GM23338 (cell line): ENCODE measurements at regions not wholly inside any gene's neighbourhood (a gene's known extent, or its start where the extent isn't known, plus 50 kb on each side); places are given as distances from the start of the nearest gene placed in this dataset.

Source experiments
- ATAC-seq: fragments of 200-7000 bp; cut with Tn5 transposase; 3 replicates; pipeline ENCODE4 v1.9.1; 2020
- DNase-seq: peaks from one replicate; pipeline ENCODE4 v3.0.0-alpha.2; 2015; ENCODE audit warnings: low spot score
- H2AFZ ChIP-seq: fragments of 200-600 bp; sonication (generic); 2 replicates; pipeline ENCODE4 v1.8.0; 2016; ENCODE audit warnings: antibody characterized with exemption, mild to moderate bottlenecking, moderate library complexity
- H3F3A ChIP-seq: fragments of 200-600 bp; sonication (generic); replicated peaks from 2 replicates; pipeline ENCODE4 v1.8.0; 2017; ENCODE audit warnings: antibody characterized with exemption, mixed run types, low read depth
- H3K27ac ChIP-seq: fragments of 200-600 bp; sonication (generic); 2 replicates; pipeline ENCODE4 v1.6.1; 2016; ENCODE audit warnings: low read depth
- H3K27me3 ChIP-seq: fragments of 200-600 bp; sonication (generic); 2 replicates; pipeline ENCODE4 v1.8.0; 2016; ENCODE audit warnings: mild to moderate bottlenecking, mixed run types, moderate library complexity; ENCODE audit not compliant: insufficient read depth
- H3K36me3 ChIP-seq: fragments of 200-600 bp; sonication (generic); 2 replicates; pipeline ENCODE4 v1.8.0; 2016; ENCODE audit warnings: mild to moderate bottlenecking; ENCODE audit not compliant: insufficient read depth
- H3K4me1 ChIP-seq: fragments of 200-600 bp; sonication (generic); 2 replicates; pipeline ENCODE4 v1.8.0; 2016; ENCODE audit warnings: mild to moderate bottlenecking, moderate library complexity; ENCODE audit not compliant: insufficient read depth
- H3K4me2 ChIP-seq: fragments of 200-600 bp; sonication (generic); 2 replicates; pipeline ENCODE4 v1.7.1; 2017; ENCODE audit warnings: mixed run types
- H3K4me3 ChIP-seq: fragments of 200-600 bp; sonication (generic); 2 replicates; pipeline ENCODE4 v1.6.1; 2016; ENCODE audit warnings: mixed run types
- H3K79me2 ChIP-seq: fragments of 200-600 bp; sonication (generic); replicated peaks from 2 replicates; pipeline ENCODE4 v1.8.0; 2017; ENCODE audit warnings: mild to moderate bottlenecking; ENCODE audit not compliant: insufficient read depth
- H3K9me2 ChIP-seq: fragments of 200-600 bp; sonication (generic); 2 replicates; pipeline ENCODE4 v1.8.0; 2017; ENCODE audit not compliant: insufficient read depth
- H4K20me1 ChIP-seq: fragments of 200-600 bp; sonication (generic); replicated peaks from 2 replicates; pipeline ENCODE4 v1.8.0; 2017; ENCODE audit warnings: mild to moderate bottlenecking; ENCODE audit not compliant: insufficient read depth
- H3K27ac Mint-ChIP-seq: 2 replicates; pipeline ENCODE4 v1.8.0; 2020; ENCODE audit warnings: inconsistent platforms, mild to moderate bottlenecking, moderate library complexity, mixed read lengths
- H3K27me3 Mint-ChIP-seq: 3 replicates; pipeline ENCODE4 v1.8.0; 2022; ENCODE audit warnings: low read depth, mild to moderate bottlenecking, moderate library complexity, mixed read lengths, inconsistent platforms; ENCODE audit not compliant: insufficient read depth, poor library complexity
- H3K36me3 Mint-ChIP-seq: 3 replicates; pipeline ENCODE4 v1.8.0; 2021; ENCODE audit warnings: low read depth, mild to moderate bottlenecking, inconsistent platforms, moderate library complexity, mixed read lengths
- H3K4me1 Mint-ChIP-seq: 3 replicates; pipeline ENCODE4 v1.8.0; 2020; ENCODE audit warnings: mild to moderate bottlenecking, inconsistent platforms, mixed read lengths
- H3K4me3 Mint-ChIP-seq: 3 replicates; pipeline ENCODE4 v1.8.0; 2021; ENCODE audit warnings: moderate library complexity, mild to moderate bottlenecking, inconsistent platforms, mixed read lengths
- H3K9me3 Mint-ChIP-seq: 3 replicates; pipeline ENCODE4 v1.8.0; 2020; ENCODE audit warnings: moderate library complexity, mild to moderate bottlenecking, inconsistent platforms, mixed read lengths
- CREB1 ChIP-seq: fragments of 250-450 bp; sonication (Bioruptor Pico); IDR thresholded peaks from 2 replicates; pipeline ENCODE4 v1.5.0; 2020; ENCODE audit warnings: low read depth, mild to moderate bottlenecking, moderate library complexity
- CTCF ChIP-seq, 2 experiments: fragments of 200-600 bp in 1 of 2; sonication (generic) in 1 of 2; conservative IDR thresholded peaks; 2 replicates each; pipeline versions ENCODE4 v1.5.1 to v1.6.1; 2016 to 2017; ENCODE audit warnings: antibody characterized with exemption in 2 of 2, low read depth in 2 of 2, mild to moderate bottlenecking in 2 of 2, moderate library complexity in 1 of 2
- ETS1 ChIP-seq: IDR thresholded peaks from 2 replicates; pipeline ENCODE4 v1.6.1; 2016; ENCODE audit warnings: antibody characterized with exemption
- EZH2 ChIP-seq: fragments of 200-600 bp; sonication (generic); IDR thresholded peaks from one replicate; pipeline ENCODE4 v1.8.0; 2017; ENCODE audit warnings: antibody characterized with exemption, mild to moderate bottlenecking, low read depth; ENCODE audit not compliant: unreplicated experiment
- EZH2phosphoT487 ChIP-seq: fragments of 200-600 bp; sonication (generic); IDR thresholded peaks from one replicate; pipeline ENCODE4 v1.8.1; 2018; ENCODE audit warnings: antibody characterized with exemption; ENCODE audit not compliant: unreplicated experiment
- JUNB ChIP-seq: IDR thresholded peaks from one replicate; pipeline ENCODE4 v1.6.1; 2016; ENCODE audit warnings: antibody characterized with exemption; ENCODE audit not compliant: unreplicated experiment
- NANOG ChIP-seq: IDR thresholded peaks from 2 replicates; pipeline ENCODE4 v1.6.1; 2016; ENCODE audit warnings: antibody characterized with exemption, borderline replicate concordance
- POLR2AphosphoS5 ChIP-seq: IDR thresholded peaks from 2 replicates; pipeline ENCODE4 v1.6.1; 2016; ENCODE audit warnings: antibody characterized with exemption, low read depth
- STAT1 ChIP-seq: IDR thresholded peaks from one replicate; pipeline ENCODE4 v1.6.1; 2016; ENCODE audit warnings: antibody characterized with exemption; ENCODE audit not compliant: unreplicated experiment
- ZNF114 ChIP-seq: fragments of 250-450 bp; sonication (Bioruptor Pico); IDR thresholded peaks from 2 replicates; pipeline ENCODE4 v1.5.0; 2020; ENCODE audit warnings: mild to moderate bottlenecking, moderate library complexity
- ZNF331 ChIP-seq: fragments of 250-450 bp; sonication (Bioruptor Pico); IDR thresholded peaks from 2 replicates; pipeline ENCODE4 v1.5.0; 2020; ENCODE audit warnings: low read depth, mild to moderate bottlenecking, moderate library complexity

- DNase-seq, result no peak
- H3K4me1 ChIP-seq, result no peaks in the 10 kb centered on the region
- no peaks in the 10 kb centered on the region for H3K27me3 ChIP-seq
- Mint-ChIP-seq H3K4me1 (no peaks in the 10 kb centered on the region), H3K9me3 (no peaks in the 10 kb centered on the region), H3K4me3 (no peak overlapping the region), H3K36me3 (no peaks in the 10 kb centered on the region), H3K27me3 (peaks cover 3% of the 10 kb centered on the region), H3K27ac (no peak overlapping the region)
- no peaks in the 10 kb centered on the region for H4K20me1 ChIP-seq
- no peaks in the 10 kb centered on the region for H3K36me3 ChIP-seq
- H3K9me2 ChIP-seq, result no peaks in the 10 kb centered on the region
- no peak overlapping the region for H3K4me3 ChIP-seq
- TF ChIP-seq CREB1 (no peak), EZH2 (no peak)
- no peak for ATAC-seq
- no peaks in the 10 kb centered on the region for H3F3A ChIP-seq
- H3K79me2 ChIP-seq, result no peaks in the 10 kb centered on the region
- no peak overlapping the region for H2AFZ ChIP-seq
- H3K27ac ChIP-seq, result no peak overlapping the region
- no peak overlapping the region for H3K4me2 ChIP-seq
Measured at GRCh38 chr2:21794611-21795010, 670.8 kb downstream of the TDRD15 start.

- Mint-ChIP-seq H3K4me3 (no peak overlapping the region), H3K4me1 (no peaks in the 10 kb centered on the region), H3K36me3 (no peaks in the 10 kb centered on the region), H3K27ac (no peak overlapping the region), H3K9me3 (no peaks in the 10 kb centered on the region), H3K27me3 (no peaks in the 10 kb centered on the region)
- Histone ChIP-seq H3K4me3 (no peak overlapping the region), H3K27me3 (no peaks in the 10 kb centered on the region), H3K4me2 (no peak overlapping the region), H3K36me3 (no peaks in the 10 kb centered on the region), H2AFZ (no peak overlapping the region), H3K4me1 (no peaks in the 10 kb centered on the region), H3K27ac (no peak overlapping the region), H3K79me2 (no peaks in the 10 kb centered on the region), H3F3A (no peaks in the 10 kb centered on the region), H4K20me1 (no peaks in the 10 kb centered on the region), H3K9me2 (peaks cover 4% of the 10 kb centered on the region; the same call in 1 of the 2 replicates)
- no peak for ATAC-seq
- no peak for DNase-seq
- TF ChIP-seq JUNB (no peak), ZNF331 (CRISPR knock-in tag) (no peak), EZH2 (no peak), STAT1 (no peak)
Measured at GRCh38 chr2:21800356-21800755, 676.6 kb downstream of the TDRD15 start.

- Histone ChIP-seq H3K27me3 (no peaks in the 10 kb centered on the region), H3K4me1 (no peaks in the 10 kb centered on the region), H3K4me3 (no peak overlapping the region), H3K27ac (no peak overlapping the region), H3K79me2 (no peaks in the 10 kb centered on the region), H3F3A (no peaks in the 10 kb centered on the region), H3K4me2 (no peak overlapping the region), H3K9me2 (peaks cover 4% of the 10 kb centered on the region; the same call in 1 of the 2 replicates), H2AFZ (no peak overlapping the region), H4K20me1 (no peaks in the 10 kb centered on the region), H3K36me3 (no peaks in the 10 kb centered on the region)
- TF ChIP-seq ETS1 (no peak), CTCF (conservative IDR thresholded peaks at IDR 0.05; ENCODE audit: low read depth in 2 of 2) (no peak), POLR2AphosphoS5 (no peak), NANOG (no peak), JUNB (no peak), ZNF331 (CRISPR knock-in tag) (no peak), EZH2phosphoT487 (no peak), ZNF114 (CRISPR knock-in tag) (no peak)
- Mint-ChIP-seq H3K27me3 (no peaks in the 10 kb centered on the region), H3K4me1 (no peaks in the 10 kb centered on the region), H3K27ac (no peak overlapping the region), H3K36me3 (no peaks in the 10 kb centered on the region), H3K9me3 (no peaks in the 10 kb centered on the region), H3K4me3 (no peak overlapping the region)
- no peak for ATAC-seq
- no peak for DNase-seq
Measured at GRCh38 chr2:21803550-21803949, 679.8 kb downstream of the TDRD15 start.
